ENCODE measurements at regions not wholly inside any gene's neighbourhood (a gene's known extent, or its start where the extent isn't known, plus 50 kb on each side); places are given as distances from the start of the nearest gene placed in this dataset.

DNA sequence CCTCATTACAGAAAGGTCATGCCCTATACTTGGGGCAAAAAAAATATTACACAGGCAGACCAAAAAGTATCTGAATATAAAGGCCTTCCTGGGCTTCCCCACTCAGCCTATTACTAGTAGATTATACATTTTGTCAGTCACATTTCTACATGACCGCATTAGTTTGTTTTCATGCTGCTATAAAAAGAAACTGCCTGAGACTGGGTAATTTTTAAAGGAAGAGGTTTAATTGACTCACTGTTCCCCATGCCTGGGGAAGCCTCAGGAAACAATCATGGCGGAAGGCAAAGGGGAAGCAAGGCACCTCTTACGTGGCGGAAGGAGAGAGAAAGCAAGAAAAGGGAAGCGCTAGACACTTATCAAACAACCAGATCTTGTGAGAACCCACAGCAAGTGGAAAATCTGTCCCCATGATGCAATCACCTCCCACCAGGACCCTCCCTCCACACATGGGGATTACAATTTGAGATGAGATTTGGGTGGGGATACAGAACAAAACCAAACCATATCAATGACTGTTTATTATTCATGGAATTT lies 1312.0 kb downstream of the PCDH7 start:
- TF ChIP-seq TEAD4 (IDR thresholded peaks at IDR 0.05) (no peak), EP300 (IDR thresholded peaks at IDR 0.05; ENCODE audit: borderline replicate concordance) (no peak)

DNA sequence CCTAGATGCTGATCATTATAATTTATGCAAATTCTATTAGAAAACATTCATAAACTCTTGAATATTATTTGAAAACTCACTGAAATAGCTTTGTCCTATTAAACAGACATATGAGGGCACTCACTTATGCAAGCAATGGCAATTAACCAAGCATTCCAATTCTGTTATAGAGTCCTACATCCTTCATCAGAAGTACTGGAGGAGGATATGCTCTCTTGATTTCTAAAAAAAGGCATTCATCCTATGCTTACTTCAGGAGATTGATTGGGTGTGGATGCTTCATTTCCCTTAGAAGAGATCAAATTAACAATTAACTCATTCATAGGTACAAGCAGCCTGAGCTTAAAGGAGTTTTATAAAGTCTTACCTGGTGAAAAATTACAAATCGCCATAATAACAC lies 1317.2 kb downstream of the PCDH7 start:
- no peak for TF ChIP-seq RAD21 (IDR thresholded peaks at IDR 0.05; ENCODE audit: low read depth)
- peak; percentile 62; the same call in 1 of the 2 replicates for TF ChIP-seq FOXM1 (IDR thresholded peaks at IDR 0.05; ENCODE audit: borderline replicate concordance, low read depth)
- peak; percentile 68 for TF ChIP-seq NFIC (IDR thresholded peaks at IDR 0.05)
- TF ChIP-seq TEAD4 (IDR thresholded peaks at IDR 0.05) = peak; percentile 68
- TF ChIP-seq EGR1 (IDR thresholded peaks at IDR 0.05) = peak; percentile 52; the same call in 1 of the 2 replicates
- TF ChIP-seq CEBPB (IDR thresholded peaks at IDR 0.05) = peak; percentile 67
- TF ChIP-seq EP300 (IDR thresholded peaks at IDR 0.05; ENCODE audit: borderline replicate concordance) = peak; percentile 69; the same call in 1 of the 2 replicates
- no peak for TF ChIP-seq TAF1 (IDR thresholded peaks at IDR 0.05; ENCODE audit: low read depth)
- no peak for TF ChIP-seq ZBTB7A (IDR thresholded peaks at IDR 0.05; ENCODE audit: low read depth)
- TF ChIP-seq TCF12 (IDR thresholded peaks at IDR 0.05; ENCODE audit: low read depth) = peak; percentile 65; the same call in 1 of the 2 replicates

GRCh38 chr4:32042486-32043247 lies 1322.5 kb downstream of the PCDH7 start:
- TF ChIP-seq RAD21 (IDR thresholded peaks at IDR 0.05; ENCODE audit: low read depth) = peak; percentile 17; the same call in 1 of the 2 replicates
- TF ChIP-seq, protein P1, sequence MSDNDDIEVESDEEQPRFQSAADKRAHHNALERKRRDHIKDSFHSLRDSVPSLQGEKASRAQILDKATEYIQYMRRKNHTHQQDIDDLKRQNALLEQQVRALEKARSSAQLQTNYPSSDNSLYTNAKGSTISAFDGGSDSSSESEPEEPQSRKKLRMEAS (IDR thresholded peaks at IDR 0.05) = no peak

- TF ChIP-seq TEAD4 (IDR thresholded peaks at IDR 0.05) (no peak), REST (IDR thresholded peaks at IDR 0.05; ENCODE audit: low read depth) (no peak), ZBTB7A (IDR thresholded peaks at IDR 0.05; ENCODE audit: low read depth) (no peak), FOXM1 (IDR thresholded peaks at IDR 0.05; ENCODE audit: borderline replicate concordance, low read depth) (no peak), RAD21 (IDR thresholded peaks at IDR 0.05; ENCODE audit: low read depth) (no peak), NFIC (IDR thresholded peaks at IDR 0.05) (no peak), TAF1 (IDR thresholded peaks at IDR 0.05; ENCODE audit: low read depth) (no peak), CREB1 (IDR thresholded peaks at IDR 0.05; ENCODE audit: low read depth) (no peak), YY1 (IDR thresholded peaks at IDR 0.05; ENCODE audit: low read depth) (no peak), EP300 (IDR thresholded peaks at IDR 0.05; ENCODE audit: borderline replicate concordance) (no peak)
These were observed 1323.1 kb downstream of the PCDH7 start for GRCh38 chr4:32043248-32043633.

DNA sequence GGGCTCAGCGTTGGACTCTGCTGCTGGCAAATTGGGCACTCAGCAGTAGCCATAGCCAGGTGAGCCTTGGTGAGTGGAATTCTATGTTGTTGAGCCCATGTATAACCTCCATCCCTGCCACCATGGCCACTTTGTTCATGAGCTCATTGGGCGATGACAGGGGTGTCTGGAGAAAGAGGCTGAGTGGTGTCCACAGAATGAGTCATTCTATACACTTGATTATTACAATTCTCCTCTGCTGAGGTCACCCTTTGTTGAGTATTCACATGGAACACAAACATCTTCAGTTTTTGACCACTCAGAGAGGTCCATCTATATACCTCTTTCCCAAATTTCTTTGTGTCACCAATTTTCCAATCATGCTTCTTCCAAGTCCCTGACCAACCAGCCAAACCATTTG lies 1341.7 kb downstream of the PCDH7 start:
- TF ChIP-seq YY1 (IDR thresholded peaks at IDR 0.05; ENCODE audit: low read depth) (no peak), REST (IDR thresholded peaks at IDR 0.05; ENCODE audit: low read depth) (no peak), CREB1 (IDR thresholded peaks at IDR 0.05; ENCODE audit: low read depth) (no peak), ZBTB7A (IDR thresholded peaks at IDR 0.05; ENCODE audit: low read depth) (no peak), TEAD4 (IDR thresholded peaks at IDR 0.05) (no peak), TCF12 (IDR thresholded peaks at IDR 0.05; ENCODE audit: low read depth) (no peak)
- TF ChIP-seq, protein P1 (IDR thresholded peaks at IDR 0.05) = no peak

- TF ChIP-seq ZBTB7A (IDR thresholded peaks at IDR 0.05; ENCODE audit: low read depth) (no peak), EGR1 (IDR thresholded peaks at IDR 0.05) (no peak), CREB1 (IDR thresholded peaks at IDR 0.05; ENCODE audit: low read depth) (no peak), NFIC (IDR thresholded peaks at IDR 0.05) (no peak), RAD21 (IDR thresholded peaks at IDR 0.05; ENCODE audit: low read depth) (no peak), TCF12 (IDR thresholded peaks at IDR 0.05; ENCODE audit: low read depth) (no peak), FOXM1 (IDR thresholded peaks at IDR 0.05; ENCODE audit: borderline replicate concordance, low read depth) (no peak), TAF1 (IDR thresholded peaks at IDR 0.05; ENCODE audit: low read depth) (no peak), TEAD4 (IDR thresholded peaks at IDR 0.05) (no peak), REST (IDR thresholded peaks at IDR 0.05; ENCODE audit: low read depth) (no peak)
- TF ChIP-seq, protein P1 (IDR thresholded peaks at IDR 0.05) = no peak
These were observed 1353.4 kb downstream of the PCDH7 start for GRCh38 chr4:32073542-32073941.
